Astrocyte (in vitro differentiated cells and primary cell): ENCODE measurements at regions not wholly inside any gene's neighbourhood (a gene's known extent, or its start where the extent isn't known, plus 50 kb on each side); places are given as distances from the start of the nearest gene placed in this dataset.

Experiments
- DNase-seq: peaks from one replicate; pipeline ENCODE4 v3.0.0-alpha.2; 2010; ENCODE audit warnings: low read depth
- FAIRE-seq: peaks from 2 replicates; lab custom pipeline; 2011; peaks lifted over from hg19 to GRCh38; lab: Jason Lieb, UNC
- H2AFZ ChIP-seq: 2 replicates; pipeline ENCODE4 v1.6.0; 2012; ENCODE audit warnings: low read depth, low read length, inconsistent platforms
- H3K27ac ChIP-seq: 2 replicates; pipeline ENCODE4 v1.5.1; 2011; ENCODE audit warnings: low read depth, low read length, inconsistent platforms
- H3K27me3 ChIP-seq: 2 replicates; pipeline ENCODE4 v1.6.0; 2011; ENCODE audit warnings: low read length, inconsistent platforms; ENCODE audit not compliant: insufficient read depth
- H3K36me3 ChIP-seq: 2 replicates; pipeline ENCODE4 v1.5.1; 2011; ENCODE audit warnings: low read length, inconsistent platforms; ENCODE audit not compliant: insufficient read depth
- H3K4me1 ChIP-seq: 2 replicates; pipeline ENCODE4 v1.5.1; 2011; ENCODE audit warnings: low read length, inconsistent platforms; ENCODE audit not compliant: insufficient read depth
- H3K4me2 ChIP-seq: 2 replicates; pipeline ENCODE4 v1.6.0; 2012; ENCODE audit warnings: low read length, inconsistent platforms
- H3K4me3 ChIP-seq: 2 replicates; pipeline ENCODE4 v1.5.1; 2011; ENCODE audit warnings: low read depth, mild to moderate bottlenecking, low read length, inconsistent platforms; ENCODE audit not compliant: insufficient read depth
- H3K79me2 ChIP-seq: 2 replicates; pipeline ENCODE4 v1.6.0; 2012; ENCODE audit warnings: mild to moderate bottlenecking, low read length, inconsistent platforms; ENCODE audit not compliant: insufficient read depth
- H3K9ac ChIP-seq: 2 replicates; pipeline ENCODE4 v1.6.0; 2012; ENCODE audit warnings: mild to moderate bottlenecking, low read length, inconsistent platforms
- H3K9me3 ChIP-seq: 2 replicates; pipeline ENCODE4 v1.5.1; 2012; ENCODE audit warnings: low read depth, mild to moderate bottlenecking, low read length, inconsistent platforms; ENCODE audit not compliant: insufficient read depth
- H4K20me1 ChIP-seq: 2 replicates; pipeline ENCODE4 v1.6.0; 2012; ENCODE audit warnings: low read length, inconsistent platforms; ENCODE audit not compliant: insufficient read depth
- H3K27ac Mint-ChIP-seq: one replicate; pipeline ENCODE4 v1.8.0; 2021; ENCODE audit warnings: mild to moderate bottlenecking, mixed read lengths; ENCODE audit not compliant: unreplicated experiment
- H3K27me3 Mint-ChIP-seq: one replicate; pipeline ENCODE4 v1.8.0; 2021; ENCODE audit warnings: low read depth, mixed read lengths; ENCODE audit not compliant: unreplicated experiment
- H3K36me3 Mint-ChIP-seq: one replicate; pipeline ENCODE4 v1.8.0; 2021; ENCODE audit warnings: low read depth, mixed read lengths; ENCODE audit not compliant: unreplicated experiment
- H3K4me1 Mint-ChIP-seq: one replicate; pipeline ENCODE4 v1.8.0; 2021; ENCODE audit warnings: low read depth, mixed read lengths; ENCODE audit not compliant: unreplicated experiment
- H3K4me3 Mint-ChIP-seq: one replicate; pipeline ENCODE4 v1.8.0; 2021; ENCODE audit warnings: mild to moderate bottlenecking, moderate library complexity, mixed read lengths; ENCODE audit not compliant: unreplicated experiment
- H3K9me3 Mint-ChIP-seq: one replicate; pipeline ENCODE4 v1.8.0; 2021; ENCODE audit warnings: mild to moderate bottlenecking, mixed read lengths; ENCODE audit not compliant: unreplicated experiment
- EZH2 ChIP-seq: IDR thresholded peaks from 2 replicates; pipeline ENCODE4 v1.6.1; 2012; ENCODE audit warnings: mild to moderate bottlenecking, low read length, inconsistent platforms; ENCODE audit not compliant: insufficient read depth
- TF ChIP-seq, protein P1 (sequence below): IDR thresholded peaks from 2 replicates; pipeline ENCODE4 v1.5.1; 2011; ENCODE audit warnings: low read depth, mild to moderate bottlenecking, inconsistent platforms, low read length, moderate library complexity; ENCODE audit not compliant: insufficient read depth

DNA sequence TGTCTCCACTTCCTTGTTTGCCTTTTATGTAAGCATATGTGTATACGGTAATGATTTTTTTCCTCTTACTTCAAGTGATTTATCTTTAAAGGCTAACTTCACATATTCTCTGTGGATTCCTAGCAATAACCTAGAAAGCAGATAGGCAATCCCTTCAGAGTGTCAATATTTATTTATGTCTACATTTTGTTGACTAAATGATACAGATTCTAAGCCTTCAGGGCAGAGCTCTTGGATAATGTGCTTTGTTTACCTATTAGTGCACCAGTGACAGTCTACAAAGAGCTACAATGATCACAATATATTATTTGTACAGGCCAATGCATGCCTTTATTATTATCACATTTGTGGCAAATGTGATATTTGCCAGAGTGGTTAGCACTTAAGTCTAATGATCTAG is 406.2 kb downstream of the EFNB2 start:
- Histone ChIP-seq H3K4me1 (peaks cover 16% of the 10 kb centered on the region), H3K9ac (no peak overlapping the region), H4K20me1 (no peaks in the 10 kb centered on the region), H3K36me3 (no peaks in the 10 kb centered on the region), H3K9me3 (no peaks in the 10 kb centered on the region), H3K27ac (no peak overlapping the region), H3K79me2 (no peaks in the 10 kb centered on the region), H2AFZ (no peak overlapping the region), H3K4me2 (no peak overlapping the region), H3K4me3 (no peak overlapping the region), H3K27me3 (no peaks in the 10 kb centered on the region)
- no peak for FAIRE-seq
- no peaks in the 10 kb centered on the region for H3K27me3 Mint-ChIP-seq
- DNase-seq, result no peak
- peaks cover 8% of the 10 kb centered on the region for H3K9me3 Mint-ChIP-seq
- H3K4me1 Mint-ChIP-seq, result peaks cover 16% of the 10 kb centered on the region
- H3K4me3 Mint-ChIP-seq, result no peak overlapping the region
- H3K27ac Mint-ChIP-seq, result no peak overlapping the region
- H3K36me3 Mint-ChIP-seq, result peaks cover 3% of the 10 kb centered on the region
- TF ChIP-seq, protein P1, sequence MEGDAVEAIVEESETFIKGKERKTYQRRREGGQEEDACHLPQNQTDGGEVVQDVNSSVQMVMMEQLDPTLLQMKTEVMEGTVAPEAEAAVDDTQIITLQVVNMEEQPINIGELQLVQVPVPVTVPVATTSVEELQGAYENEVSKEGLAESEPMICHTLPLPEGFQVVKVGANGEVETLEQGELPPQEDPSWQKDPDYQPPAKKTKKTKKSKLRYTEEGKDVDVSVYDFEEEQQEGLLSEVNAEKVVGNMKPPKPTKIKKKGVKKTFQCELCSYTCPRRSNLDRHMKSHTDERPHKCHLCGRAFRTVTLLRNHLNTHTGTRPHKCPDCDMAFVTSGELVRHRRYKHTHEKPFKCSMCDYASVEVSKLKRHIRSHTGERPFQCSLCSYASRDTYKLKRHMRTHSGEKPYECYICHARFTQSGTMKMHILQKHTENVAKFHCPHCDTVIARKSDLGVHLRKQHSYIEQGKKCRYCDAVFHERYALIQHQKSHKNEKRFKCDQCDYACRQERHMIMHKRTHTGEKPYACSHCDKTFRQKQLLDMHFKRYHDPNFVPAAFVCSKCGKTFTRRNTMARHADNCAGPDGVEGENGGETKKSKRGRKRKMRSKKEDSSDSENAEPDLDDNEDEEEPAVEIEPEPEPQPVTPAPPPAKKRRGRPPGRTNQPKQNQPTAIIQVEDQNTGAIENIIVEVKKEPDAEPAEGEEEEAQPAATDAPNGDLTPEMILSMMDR, result no peak
- no peak for TF ChIP-seq EZH2

DNA sequence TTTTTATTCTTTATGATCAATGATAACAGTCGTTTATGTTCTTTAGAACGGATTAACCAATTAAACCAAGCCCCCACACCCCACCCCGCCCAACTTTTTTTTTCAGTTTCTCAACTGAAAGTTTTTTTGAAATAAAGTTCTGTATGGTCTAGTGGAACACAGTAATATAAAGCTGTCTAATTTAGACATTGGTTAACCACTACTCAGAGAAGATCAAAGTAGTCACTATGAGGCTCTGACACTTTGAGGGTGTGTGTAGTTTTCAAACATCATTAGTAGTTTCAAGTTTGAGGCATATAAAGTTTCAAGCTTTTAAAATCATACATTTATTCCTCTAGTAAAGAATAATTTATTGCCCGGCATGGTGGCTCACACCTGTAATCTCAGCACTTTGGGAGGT is 413.2 kb downstream of the EFNB2 start:
- Mint-ChIP-seq H3K4me3 (no peak overlapping the region), H3K27me3 (no peaks in the 10 kb centered on the region), H3K4me1 (peaks cover 23% of the 10 kb centered on the region), H3K36me3 (no peaks in the 10 kb centered on the region), H3K27ac (no peak overlapping the region), H3K9me3 (no peaks in the 10 kb centered on the region)
- no peak for FAIRE-seq
- Histone ChIP-seq H3K4me2 (no peak overlapping the region), H3K4me1 (peaks cover 17% of the 10 kb centered on the region), H3K79me2 (no peaks in the 10 kb centered on the region), H3K36me3 (no peaks in the 10 kb centered on the region), H2AFZ (no peak overlapping the region), H3K9me3 (no peaks in the 10 kb centered on the region), H3K4me3 (no peak overlapping the region), H3K9ac (no peak overlapping the region), H3K27me3 (no peaks in the 10 kb centered on the region), H4K20me1 (no peaks in the 10 kb centered on the region), H3K27ac (no peak overlapping the region)
- no peak for DNase-seq
- TF ChIP-seq EZH2, result no peak
- TF ChIP-seq, protein P1, result no peak

DNA sequence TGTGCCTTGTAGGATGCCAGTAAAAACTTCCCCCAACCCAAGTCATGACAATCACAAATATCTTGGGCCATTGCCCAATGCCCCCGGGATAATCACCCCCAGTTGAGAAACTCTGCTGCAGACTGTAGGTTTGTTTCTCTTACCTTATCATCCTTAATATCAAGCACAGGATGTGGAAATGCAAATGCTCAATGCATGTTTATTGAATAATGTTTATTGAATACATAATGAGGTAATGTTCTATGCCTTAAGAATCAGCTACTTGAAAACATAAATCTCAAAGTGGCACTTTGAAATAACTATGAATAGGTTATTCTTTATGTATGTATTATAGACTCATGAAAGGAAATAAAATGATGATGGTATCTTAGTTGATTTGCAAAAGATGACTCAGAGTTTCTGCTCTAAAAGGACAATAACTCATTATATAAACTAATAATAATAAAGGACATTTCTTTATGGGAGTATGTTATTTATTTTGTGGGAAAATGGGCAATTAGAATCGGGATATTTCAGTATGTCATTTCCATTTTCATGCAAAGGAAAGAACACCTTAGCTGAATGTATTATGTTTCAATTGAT is 414.2 kb downstream of the EFNB2 start:
- H2AFZ ChIP-seq, result no peak overlapping the region
- no peak overlapping the region for H3K4me3 Mint-ChIP-seq
- no peaks in the 10 kb centered on the region for H3K9me3 Mint-ChIP-seq
- no peaks in the 10 kb centered on the region for H3K27me3 Mint-ChIP-seq
- peaks cover 27% of the 10 kb centered on the region for H3K4me1 Mint-ChIP-seq
- H3K9ac ChIP-seq, result no peak overlapping the region
- TF ChIP-seq EZH2, result no peak
- TF ChIP-seq, protein P1, result no peak
- no peak overlapping the region for H3K27ac Mint-ChIP-seq
- DNase-seq (no peak), FAIRE-seq (no peak)
- H3K79me2 ChIP-seq, result no peaks in the 10 kb centered on the region
- no peak overlapping the region for H3K27ac ChIP-seq
- H3K36me3 Mint-ChIP-seq, result no peaks in the 10 kb centered on the region
- H3K4me2 ChIP-seq, result no peak overlapping the region
- H4K20me1 ChIP-seq, result no peaks in the 10 kb centered on the region
- no peaks in the 10 kb centered on the region for H3K9me3 ChIP-seq
- H3K27me3 ChIP-seq, result no peaks in the 10 kb centered on the region
- H3K4me1 ChIP-seq, result peaks cover 21% of the 10 kb centered on the region
- H3K4me3 ChIP-seq, result no peak overlapping the region
- no peaks in the 10 kb centered on the region for H3K36me3 ChIP-seq
